ENCODE measurements at regions not wholly inside any gene's neighbourhood (a gene's known extent, or its start where the extent isn't known, plus 50 kb on each side); places are given as distances from the start of the nearest gene placed in this dataset.

DNA sequence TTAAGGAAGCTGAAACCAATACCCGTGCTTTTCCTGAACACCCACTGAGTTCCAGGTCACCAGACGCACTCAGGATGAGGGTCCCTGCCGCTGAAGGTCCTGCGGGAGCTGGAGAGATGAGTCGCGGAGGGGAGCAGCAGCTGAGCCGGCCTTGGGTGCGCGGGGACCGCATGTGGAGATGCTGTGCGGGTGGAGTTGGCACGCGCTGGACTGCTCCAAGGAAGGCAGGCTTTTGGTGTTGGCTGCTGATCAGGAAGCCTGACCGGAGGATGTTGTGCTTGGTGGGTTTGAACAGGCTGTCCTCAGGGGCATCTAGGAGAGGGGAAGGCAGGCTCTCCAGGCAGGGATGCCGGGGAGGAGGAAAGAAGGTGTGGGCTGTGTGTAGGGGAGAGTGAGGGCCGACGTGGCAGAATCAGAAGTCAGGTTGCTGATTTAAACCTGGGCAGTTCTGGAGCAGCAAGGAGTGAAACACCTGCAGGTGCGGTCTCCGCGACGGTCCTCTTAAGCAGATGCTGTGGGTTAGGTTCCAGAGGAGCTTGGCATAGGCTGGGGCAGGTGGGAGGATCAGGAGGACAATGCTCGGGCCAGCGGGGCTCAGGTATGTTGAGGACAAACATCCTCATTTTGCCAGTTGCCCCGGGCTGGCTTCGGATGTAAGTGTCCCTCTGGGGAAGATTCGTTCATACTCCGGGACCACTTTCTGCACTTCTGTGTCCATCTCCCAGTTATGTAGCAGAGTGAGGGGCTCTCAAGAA, 197.5 kb upstream of the B3GAT1 start:
- Mint-ChIP-seq H3K4me1 (no peaks in the 10 kb centered on the region), H3K27me3 (ENCODE audit: low read depth) (peaks cover 53% of the 10 kb centered on the region), H3K27ac (no peak overlapping the region), H3K4me3 (no peak overlapping the region), H3K36me3 (ENCODE audit: low read depth) (no peaks in the 10 kb centered on the region), H3K9me3 (no peaks in the 10 kb centered on the region)
- TF ChIP-seq, protein P1, sequence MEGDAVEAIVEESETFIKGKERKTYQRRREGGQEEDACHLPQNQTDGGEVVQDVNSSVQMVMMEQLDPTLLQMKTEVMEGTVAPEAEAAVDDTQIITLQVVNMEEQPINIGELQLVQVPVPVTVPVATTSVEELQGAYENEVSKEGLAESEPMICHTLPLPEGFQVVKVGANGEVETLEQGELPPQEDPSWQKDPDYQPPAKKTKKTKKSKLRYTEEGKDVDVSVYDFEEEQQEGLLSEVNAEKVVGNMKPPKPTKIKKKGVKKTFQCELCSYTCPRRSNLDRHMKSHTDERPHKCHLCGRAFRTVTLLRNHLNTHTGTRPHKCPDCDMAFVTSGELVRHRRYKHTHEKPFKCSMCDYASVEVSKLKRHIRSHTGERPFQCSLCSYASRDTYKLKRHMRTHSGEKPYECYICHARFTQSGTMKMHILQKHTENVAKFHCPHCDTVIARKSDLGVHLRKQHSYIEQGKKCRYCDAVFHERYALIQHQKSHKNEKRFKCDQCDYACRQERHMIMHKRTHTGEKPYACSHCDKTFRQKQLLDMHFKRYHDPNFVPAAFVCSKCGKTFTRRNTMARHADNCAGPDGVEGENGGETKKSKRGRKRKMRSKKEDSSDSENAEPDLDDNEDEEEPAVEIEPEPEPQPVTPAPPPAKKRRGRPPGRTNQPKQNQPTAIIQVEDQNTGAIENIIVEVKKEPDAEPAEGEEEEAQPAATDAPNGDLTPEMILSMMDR (IDR thresholded peaks at IDR 0.05; ENCODE audit: unreplicated experiment in 3 of 3), result no peak

DNA sequence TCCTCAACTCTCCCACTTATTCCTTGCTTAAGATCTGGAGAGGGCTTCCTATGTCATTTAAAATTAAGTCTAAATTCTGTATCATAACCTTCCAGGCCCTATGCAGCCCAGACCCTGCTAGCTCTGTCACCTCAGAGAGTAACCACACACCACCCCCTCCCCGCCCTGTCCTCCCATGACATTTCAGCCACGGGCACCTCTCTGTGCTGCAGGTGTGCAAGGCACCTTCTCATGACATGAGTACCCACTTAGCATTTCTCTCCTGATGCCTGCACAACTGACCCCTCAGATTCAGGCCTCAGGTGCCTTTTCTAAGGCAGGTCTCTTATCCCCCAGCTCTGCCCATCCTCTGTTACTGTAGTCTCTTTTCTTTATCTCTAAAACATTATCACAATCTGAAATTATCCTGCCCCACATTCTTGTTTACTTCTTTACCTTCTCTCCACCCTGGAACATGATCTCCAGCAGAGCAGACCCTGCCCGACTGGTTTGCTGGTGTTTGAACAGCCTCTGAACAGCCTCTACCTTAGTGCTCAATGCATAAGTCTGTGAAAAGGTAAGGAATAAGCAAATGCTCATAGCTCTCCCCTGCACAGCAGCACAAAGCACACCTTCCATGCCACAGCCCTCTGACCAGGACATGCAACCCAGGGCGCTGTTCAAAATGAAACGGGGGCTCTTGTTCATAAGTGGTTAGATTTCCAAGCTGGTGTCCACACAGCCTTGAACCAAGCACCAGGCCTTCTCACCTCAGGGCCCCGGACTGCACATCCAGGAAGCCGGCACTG, 196.1 kb upstream of the B3GAT1 start:
- TF ChIP-seq, protein P1 (IDR thresholded peaks at IDR 0.05; ENCODE audit: unreplicated experiment in 3 of 3), result no peak
- H3K27ac Mint-ChIP-seq, result no peak overlapping the region
- H3K4me3 Mint-ChIP-seq, result no peak overlapping the region
- no peaks in the 10 kb centered on the region for H3K36me3 Mint-ChIP-seq (ENCODE audit: low read depth)
- peaks cover 49% of the 10 kb centered on the region for H3K27me3 Mint-ChIP-seq (ENCODE audit: low read depth)
- H3K4me1 Mint-ChIP-seq, result no peaks in the 10 kb centered on the region
- H3K9me3 Mint-ChIP-seq, result no peaks in the 10 kb centered on the region

DNA sequence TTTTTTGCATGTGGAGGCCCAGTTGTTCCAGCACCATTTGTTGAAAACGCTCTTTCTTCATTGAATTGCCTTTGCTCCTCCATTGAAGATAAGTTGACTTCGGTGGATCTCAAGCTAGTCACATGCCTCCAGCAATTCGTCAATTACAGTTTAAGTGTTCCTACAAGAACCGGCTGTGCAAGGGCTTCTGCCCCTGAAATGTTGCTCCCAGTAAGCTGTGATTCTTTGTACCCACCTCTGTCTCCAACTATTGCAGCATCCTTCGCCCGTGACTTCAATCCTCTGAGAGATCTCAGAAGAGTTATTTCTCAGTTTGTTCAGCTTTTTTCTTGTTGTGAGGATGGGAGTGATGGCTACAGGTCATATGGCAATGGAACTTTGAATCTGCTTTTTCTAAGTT, 194.2 kb upstream of the B3GAT1 start:
- H3K27ac Mint-ChIP-seq, result no peak overlapping the region
- no peaks in the 10 kb centered on the region for H3K9me3 Mint-ChIP-seq
- H3K4me3 Mint-ChIP-seq, result no peak overlapping the region
- TF ChIP-seq, protein P1 (IDR thresholded peaks at IDR 0.05; ENCODE audit: unreplicated experiment in 3 of 3), result no peak
- H3K4me1 Mint-ChIP-seq, result no peaks in the 10 kb centered on the region
- peaks cover 57% of the 10 kb centered on the region for H3K27me3 Mint-ChIP-seq (ENCODE audit: low read depth)
- H3K36me3 Mint-ChIP-seq (ENCODE audit: low read depth), result no peaks in the 10 kb centered on the region

DNA sequence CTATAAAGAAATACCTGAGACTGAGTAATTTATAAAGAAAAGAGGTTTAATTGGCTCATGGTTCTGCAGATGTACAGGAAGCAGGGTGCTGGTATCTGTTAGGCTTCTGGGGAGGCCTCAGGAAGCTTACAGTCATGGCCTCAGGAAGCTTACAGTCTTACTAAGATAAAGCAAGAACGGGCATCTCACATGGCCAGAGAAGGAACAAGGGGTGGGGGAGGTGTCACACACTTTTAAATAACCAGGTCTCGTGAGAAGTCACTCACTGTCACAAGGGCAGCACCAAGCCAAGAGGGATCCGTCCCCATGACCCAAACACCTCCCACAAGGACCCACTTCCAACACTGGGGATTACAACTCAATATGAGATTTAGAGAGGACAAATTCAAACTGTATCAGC, 192.8 kb upstream of the B3GAT1 start:
- Mint-ChIP-seq H3K27me3 (ENCODE audit: low read depth) (peaks cover 51% of the 10 kb centered on the region), H3K4me1 (peaks cover 3% of the 10 kb centered on the region), H3K9me3 (no peaks in the 10 kb centered on the region), H3K4me3 (no peak overlapping the region), H3K36me3 (ENCODE audit: low read depth) (no peaks in the 10 kb centered on the region), H3K27ac (no peak overlapping the region)
- TF ChIP-seq, protein P1 (IDR thresholded peaks at IDR 0.05; ENCODE audit: unreplicated experiment in 3 of 3), result no peak

DNA sequence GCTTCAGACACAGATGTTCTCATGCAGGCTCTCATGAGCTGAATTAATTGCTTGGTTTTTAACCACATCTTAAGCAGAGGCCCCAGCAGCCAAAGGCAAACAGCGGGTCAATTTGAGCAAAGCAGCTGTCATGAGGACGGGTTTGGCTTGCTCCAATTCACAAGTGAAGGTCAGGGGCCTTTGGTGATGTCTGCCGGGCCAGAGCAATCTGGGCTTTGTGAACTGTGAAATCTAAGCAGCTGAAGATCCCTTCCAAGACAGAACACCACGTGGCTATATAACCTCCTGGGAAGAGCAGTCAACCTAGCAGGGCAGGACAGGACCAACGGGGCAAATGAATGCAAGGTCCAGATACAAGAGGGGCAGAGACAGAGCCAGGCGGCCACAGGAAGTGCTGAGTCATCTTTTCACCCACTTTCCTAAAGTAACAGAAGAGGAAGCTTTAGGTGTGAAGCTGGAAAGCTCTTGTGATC, 187.3 kb upstream of the B3GAT1 start:
- peak overlapping the region in 1 of 3 experiments; percentile 10 for H3K27ac Mint-ChIP-seq
- no peaks in the 10 kb centered on the region for H3K36me3 Mint-ChIP-seq (ENCODE audit: low read depth)
- H3K27me3 Mint-ChIP-seq (ENCODE audit: low read depth), result peaks cover 39% of the 10 kb centered on the region
- H3K4me3 Mint-ChIP-seq, result no peak overlapping the region
- TF ChIP-seq, protein P1 (IDR thresholded peaks at IDR 0.05; ENCODE audit: unreplicated experiment in 3 of 3), result no peak
- peaks cover 9% of the 10 kb centered on the region for H3K4me1 Mint-ChIP-seq
- no peaks in the 10 kb centered on the region for H3K9me3 Mint-ChIP-seq

All from nephron (organoid).